HG03442 (cell line): ENCODE measurements at regions not wholly inside any gene's neighbourhood (a gene's known extent, or its start where the extent isn't known, plus 50 kb on each side); places are given as distances from the start of the nearest gene placed in this dataset.

Experiments used
- ATAC-seq: cut with Tn5 transposase; IDR thresholded peaks from one replicate; pipeline ENCODE4 v1.9.1; 2021; ENCODE audit warnings: mild to moderate bottlenecking, moderate library complexity; ENCODE audit not compliant: unreplicated experiment

DNA sequence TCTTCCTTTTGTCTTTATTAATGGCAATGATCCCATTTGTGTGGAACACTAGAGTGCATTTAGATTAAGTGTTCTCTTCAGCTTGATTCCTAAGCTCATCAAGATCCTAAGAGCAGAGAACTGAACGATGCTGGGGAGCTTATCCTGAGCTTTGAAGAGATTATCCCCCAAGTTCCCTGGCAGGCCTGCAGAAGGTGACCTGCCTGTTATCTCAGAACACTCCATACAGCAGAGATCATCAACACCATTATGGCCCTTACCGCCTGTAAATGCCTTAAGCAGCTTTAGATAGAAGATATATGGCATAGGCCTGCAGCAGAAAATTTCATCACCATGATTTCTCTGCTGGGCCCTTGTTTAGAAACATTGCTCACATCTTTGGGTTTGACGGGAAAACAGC, 779.9 kb upstream of the MAP3K7 start:
- no peak for ATAC-seq

- ATAC-seq: no peak
Observed at GRCh38 chr6:91358986-91359385, 772.1 kb upstream of the MAP3K7 start.

- no peak for ATAC-seq
Observed at GRCh38 chr6:91352878-91353277, 766.0 kb upstream of the MAP3K7 start.

- no peak for ATAC-seq
Observed at GRCh38 chr6:91352321-91352720, 765.4 kb upstream of the MAP3K7 start.

DNA sequence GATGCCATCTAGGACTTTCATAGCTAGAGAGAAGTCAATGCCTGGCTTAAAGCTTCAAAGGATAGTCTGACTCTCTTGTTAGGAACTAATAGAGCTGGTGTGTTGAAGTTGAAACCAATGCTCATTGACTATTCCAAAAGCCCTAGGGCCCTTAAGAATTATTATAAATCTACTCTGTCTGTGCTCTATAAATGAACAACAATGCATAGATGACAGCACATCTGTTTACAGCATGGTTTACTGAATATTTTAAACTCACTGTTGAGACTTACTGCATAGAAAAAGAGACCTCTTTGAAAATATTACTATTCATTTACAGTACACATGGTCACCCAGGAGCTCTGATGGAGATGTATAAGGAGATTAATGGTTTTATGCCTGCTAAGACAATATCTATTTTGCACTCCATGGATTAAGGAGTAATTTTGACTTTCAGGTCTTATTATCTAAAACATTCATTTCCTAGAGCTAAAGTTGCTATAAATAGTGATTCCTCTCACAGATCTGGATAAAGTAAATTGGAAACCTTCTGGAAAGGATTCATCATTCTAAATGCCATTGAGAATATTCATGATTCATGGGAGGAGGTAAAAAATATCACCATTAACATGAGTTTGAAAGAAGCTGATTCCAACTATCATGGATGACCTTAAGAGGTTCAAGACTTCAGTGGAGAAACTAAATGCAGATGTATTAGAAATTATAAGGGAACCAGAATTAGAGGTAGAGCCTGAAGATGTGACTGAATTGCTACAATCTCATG, 763.5 kb upstream of the MAP3K7 start:
- no peak for ATAC-seq

DNA sequence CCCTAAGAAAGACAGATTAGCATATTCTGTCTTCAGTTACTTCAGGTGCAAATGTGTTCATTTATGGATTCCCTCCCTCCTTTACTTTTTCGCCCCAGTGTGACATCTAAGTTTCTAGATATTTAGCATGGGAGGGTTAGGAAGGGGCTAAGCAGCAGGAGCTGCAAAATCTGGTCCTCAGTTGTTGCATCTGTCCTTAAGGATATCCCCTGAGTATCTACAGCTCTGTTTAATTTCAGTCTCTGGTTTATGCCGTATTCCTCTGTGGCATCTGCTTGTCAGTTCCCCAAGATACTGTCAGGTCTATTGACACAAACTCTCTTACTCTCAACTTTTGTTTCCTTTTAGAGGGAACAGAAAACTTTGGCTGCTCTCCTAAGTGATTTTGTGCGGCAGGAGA, 754.6 kb upstream of the MAP3K7 start:
- ATAC-seq: no peak

- ATAC-seq: no peak
Observed at GRCh38 chr6:91340896-91341395, 754.1 kb upstream of the MAP3K7 start.

DNA sequence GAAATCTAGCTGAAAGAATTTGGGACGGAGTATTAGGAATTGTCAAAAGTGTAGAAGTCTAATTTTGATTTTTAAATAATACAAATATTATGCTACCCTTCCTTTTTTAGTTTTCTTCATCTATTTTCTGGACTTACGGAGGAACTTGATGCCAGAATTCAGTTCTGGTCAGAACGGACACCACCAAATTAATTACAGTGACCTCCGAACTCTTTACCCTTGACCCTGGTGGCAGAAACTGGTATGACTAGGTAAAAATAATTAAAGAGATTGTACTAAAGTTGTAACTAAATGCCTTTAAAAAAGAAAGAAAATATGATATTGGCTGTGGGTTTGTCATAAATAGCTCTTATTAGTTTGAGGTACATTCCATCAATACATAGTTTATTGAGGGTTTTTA, 751.1 kb upstream of the MAP3K7 start:
- ATAC-seq: no peak

DNA sequence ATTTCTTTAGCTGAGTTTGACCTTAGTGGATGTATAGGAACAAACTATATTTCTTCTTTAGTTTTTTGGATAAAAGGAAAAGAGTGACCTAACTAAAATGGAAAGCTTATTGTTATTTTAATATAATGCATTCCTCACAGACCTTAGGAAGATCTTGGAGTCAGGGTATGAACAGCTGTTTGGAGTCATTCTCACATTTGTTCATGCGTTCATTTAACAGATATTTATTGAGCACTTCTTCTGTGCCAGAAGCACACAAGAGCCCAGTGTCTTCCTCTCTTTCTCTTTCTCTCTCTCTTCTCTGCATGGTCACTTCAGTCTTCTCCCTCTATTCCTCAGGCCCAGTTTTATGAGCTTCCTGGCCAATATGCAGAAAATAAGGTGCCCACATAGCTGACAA, 744.0 kb upstream of the MAP3K7 start:
- ATAC-seq: no peak

DNA sequence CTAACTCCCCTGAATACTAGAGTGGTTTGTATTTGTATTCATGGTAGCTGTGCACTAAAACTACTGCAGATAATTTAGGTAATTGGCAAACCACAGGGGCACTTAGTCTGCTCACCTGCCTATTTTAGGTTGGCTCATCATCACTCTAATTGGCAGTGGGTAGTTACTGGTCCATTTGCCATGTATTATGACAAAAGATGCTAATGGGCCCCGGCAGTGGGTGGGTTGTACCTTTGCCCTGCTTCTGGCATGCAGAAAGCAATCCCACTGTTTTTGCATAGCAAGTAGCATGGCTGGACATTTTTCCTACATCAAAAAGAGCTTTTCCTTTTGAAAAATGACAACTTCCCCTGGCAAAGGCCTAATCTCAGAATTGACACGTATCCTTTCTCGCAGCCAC, 741.4 kb upstream of the MAP3K7 start:
- no peak for ATAC-seq

GRCh38 chr6:91324711-91325110, 737.8 kb upstream of the MAP3K7 start:
- ATAC-seq: no peak

GRCh38 chr6:91317984-91318383, 731.1 kb upstream of the MAP3K7 start:
- no peak for ATAC-seq

DNA sequence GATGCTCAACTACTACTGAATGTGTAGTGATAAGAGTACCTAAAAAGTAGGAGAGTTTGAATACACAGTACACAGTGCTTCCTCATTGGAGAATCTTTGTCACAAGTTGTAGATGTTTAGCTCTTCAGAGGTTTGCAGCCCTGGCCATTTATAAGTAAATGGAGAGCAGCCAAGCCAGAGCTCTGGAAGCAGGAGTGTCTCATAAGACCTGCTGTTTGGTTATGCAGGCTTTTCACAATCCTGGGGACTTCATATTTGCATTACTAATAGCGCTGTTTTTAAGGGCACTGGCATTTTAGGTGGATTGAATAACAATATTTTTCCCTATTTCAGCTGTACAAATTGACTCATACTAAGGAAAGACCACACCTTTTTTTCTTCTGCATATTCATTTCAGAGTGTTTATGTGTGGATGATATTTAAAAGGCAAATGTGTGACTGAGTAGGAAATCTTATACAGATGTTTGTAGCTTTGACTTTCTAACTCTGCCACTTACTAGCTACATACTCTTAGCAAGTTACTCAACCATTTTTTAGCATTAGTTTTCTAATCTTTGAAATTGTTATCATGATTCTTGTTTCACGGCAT, 730.5 kb upstream of the MAP3K7 start:
- ATAC-seq: no peak

DNA sequence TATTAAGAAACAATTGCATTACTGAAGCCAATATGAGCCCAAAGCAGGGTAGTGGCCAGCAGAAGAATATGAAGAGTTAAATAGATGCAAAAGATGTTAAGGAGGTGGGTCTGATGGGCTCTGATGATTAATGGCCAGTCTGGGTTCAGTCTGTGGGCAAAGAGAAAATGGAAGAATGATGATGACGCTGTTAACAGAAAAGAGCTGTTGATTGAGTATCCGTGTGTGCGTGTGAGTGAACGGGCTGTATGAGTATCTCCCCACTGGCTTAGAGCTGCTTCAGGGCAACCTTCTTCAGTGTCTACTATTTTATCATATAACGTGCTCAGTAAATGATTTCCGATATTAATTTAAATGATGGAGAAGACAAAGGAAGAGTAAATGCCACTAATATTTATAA, 723.3 kb upstream of the MAP3K7 start:
- no peak for ATAC-seq

DNA sequence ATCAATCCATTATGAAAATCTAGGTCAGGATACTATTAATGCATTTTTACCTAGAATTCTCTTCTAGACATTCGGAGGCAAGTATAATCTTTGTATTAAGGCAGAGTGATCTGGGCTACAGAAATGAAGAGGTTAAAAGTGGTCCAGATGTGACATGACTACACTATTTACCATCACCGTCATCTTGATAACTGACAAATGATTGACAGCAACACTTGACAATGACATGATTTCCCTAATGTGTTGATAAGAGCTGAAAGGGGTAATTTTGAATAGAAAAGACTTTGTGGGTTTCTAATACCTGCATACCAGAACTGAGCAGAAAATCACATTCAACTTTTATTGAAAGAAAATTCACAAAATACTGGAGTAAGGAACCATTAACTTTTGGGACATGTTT, 718.9 kb upstream of the MAP3K7 start:
- ATAC-seq: no peak

- no peak for ATAC-seq
Observed at GRCh38 chr6:91304521-91304920, 717.6 kb upstream of the MAP3K7 start.

GRCh38 chr6:91303326-91303725, 716.5 kb upstream of the MAP3K7 start:
- ATAC-seq: no peak

DNA sequence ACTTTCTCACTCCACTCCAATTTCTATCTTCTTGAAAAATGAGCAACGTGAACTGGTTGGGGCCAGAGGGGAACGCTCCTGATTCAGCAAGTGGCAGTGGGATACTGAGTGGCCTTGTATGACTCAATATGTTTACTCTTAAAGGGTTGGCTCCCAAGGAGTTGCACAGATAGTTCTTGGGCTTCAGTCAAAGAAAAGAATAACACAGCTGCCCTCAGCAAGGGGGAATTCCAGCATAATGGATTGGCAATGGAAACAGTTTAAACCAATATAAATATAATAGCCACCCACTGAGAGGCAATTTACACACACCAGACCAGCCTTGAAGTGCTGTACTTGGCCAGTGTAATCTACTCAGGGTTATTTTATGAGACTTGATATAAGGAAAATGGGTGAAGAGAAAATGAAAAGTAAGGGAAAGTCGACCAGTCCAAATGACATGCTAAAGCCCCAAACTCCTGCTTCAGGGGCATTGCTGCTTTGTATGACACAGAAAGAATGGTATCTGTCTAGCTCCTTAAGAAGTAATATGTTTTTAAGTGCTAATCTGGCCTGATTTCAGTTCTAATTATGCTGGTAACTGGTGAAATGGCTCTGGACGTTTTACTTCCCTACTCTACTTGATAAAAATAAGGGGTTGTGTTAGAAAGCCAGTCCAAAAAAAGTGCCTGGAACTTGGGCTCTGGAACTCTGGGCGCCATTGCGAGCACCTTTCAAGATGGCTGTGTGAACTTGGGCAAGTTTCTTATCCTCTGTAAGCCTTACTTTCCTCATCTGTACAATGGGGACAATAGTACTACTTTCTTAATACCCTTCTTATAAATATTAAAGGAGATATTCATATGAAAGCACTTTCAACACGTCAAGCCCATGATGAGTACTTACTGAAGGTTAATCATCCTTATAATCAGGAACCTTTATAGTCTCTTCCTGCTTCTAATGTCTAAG, 712.9 kb upstream of the MAP3K7 start:
- no peak for ATAC-seq

DNA sequence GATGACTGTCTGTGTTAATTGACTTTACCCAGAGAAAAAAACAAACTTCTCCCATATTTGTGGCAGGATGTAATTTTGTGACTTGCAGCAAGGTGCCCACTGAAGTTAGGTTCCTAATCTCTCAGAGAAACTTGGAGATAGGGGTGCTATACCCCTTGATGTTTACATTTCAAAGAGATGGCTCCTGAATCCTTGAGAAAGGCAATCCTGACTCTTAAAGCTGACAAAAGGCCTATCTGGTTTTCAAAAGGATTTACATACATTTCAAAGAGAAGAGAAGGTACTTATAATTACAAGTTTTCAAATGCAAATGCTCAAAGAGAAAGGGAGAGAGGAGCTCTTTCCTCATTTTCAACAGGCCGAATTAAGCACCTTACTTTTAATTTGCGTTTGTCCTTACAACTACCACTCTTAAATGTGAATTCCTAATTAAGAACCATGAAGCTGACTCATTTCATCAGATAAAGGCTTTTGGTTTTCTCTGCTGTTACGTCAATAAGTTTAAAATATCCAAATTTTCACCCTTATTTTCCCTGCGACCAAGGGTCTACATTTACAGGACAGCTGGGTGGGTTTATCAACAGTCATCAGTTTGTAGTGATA, 711.8 kb upstream of the MAP3K7 start:
- no peak for ATAC-seq

- ATAC-seq: no peak
Observed at GRCh38 chr6:91293395-91293794, 706.5 kb upstream of the MAP3K7 start.

- no peak for ATAC-seq
Observed at GRCh38 chr6:91291071-91291470, 704.2 kb upstream of the MAP3K7 start.
